H1 (cell line): ENCODE measurements at regions not wholly inside any gene's neighbourhood (a gene's known extent, or its start where the extent isn't known, plus 50 kb on each side); places are given as distances from the start of the nearest gene placed in this dataset.

Source experiments
- CTCF ChIA-PET: fragments of 300-600 bp; sonication (Branson Sonifier 250); formaldehyde crosslinking; loops from one replicate; lab custom pipeline; 2021; ENCODE audit not compliant: partially characterized antibody; lab: Charles Lee
- POLR2A ChIA-PET: fragments of 300-600 bp; sonication (Branson Sonifier 250); formaldehyde crosslinking; loops from one replicate; lab custom pipeline; 2021; ENCODE audit warnings: inconsistent platforms; ENCODE audit not compliant: partially characterized antibody; lab: Charles Lee
- DNase-seq, 2 experiments: peaks; one replicate each; pipeline versions ENCODE4 v3.0.0 to v3.0.0-alpha.2; 2010 to 2022; ENCODE audit warnings: low spot score in 2 of 2, low read depth in 1 of 2, mixed read lengths in 1 of 2
- FAIRE-seq: peaks from 2 replicates; lab custom pipeline; 2011; peaks lifted over from hg19 to GRCh38; lab: Jason Lieb, UNC
- H2AFZ ChIP-seq: 2 replicates; pipeline ENCODE4 v1.8.1; 2012; ENCODE audit warnings: low read length, inconsistent platforms
- H2AK5ac ChIP-seq: 2 replicates; pipeline ENCODE4 v1.6.1; 2013; ENCODE audit warnings: low read depth, low read length
- H2BK120ac ChIP-seq: replicated peaks from 2 replicates; pipeline ENCODE3; 2013; ENCODE audit warnings: low read depth, low read length, inconsistent platforms
- H2BK12ac ChIP-seq: 2 replicates; pipeline ENCODE4 v1.6.1; 2013; ENCODE audit warnings: low read depth, low read length
- H2BK15ac ChIP-seq: 2 replicates; pipeline ENCODE4 v1.6.1; 2013; ENCODE audit warnings: low read length
- H2BK20ac ChIP-seq: 2 replicates; pipeline ENCODE4 v1.6.1; 2013; ENCODE audit warnings: low read length
- H2BK5ac ChIP-seq: 2 replicates; pipeline ENCODE4 v1.6.1; 2013; ENCODE audit warnings: low read depth, low read length
- H3K14ac ChIP-seq: 2 replicates; pipeline ENCODE4 v1.6.1; 2013; ENCODE audit warnings: inconsistent platforms; ENCODE audit not compliant: insufficient read length
- H3K18ac ChIP-seq: 2 replicates; pipeline ENCODE4 v1.6.1; 2013; ENCODE audit warnings: low read length; ENCODE audit errors: extremely low read depth
- H3K23ac ChIP-seq: 2 replicates; pipeline ENCODE4 v1.6.1; 2013; ENCODE audit warnings: inconsistent platforms; ENCODE audit not compliant: insufficient read length
- H3K23me2 ChIP-seq: 2 replicates; pipeline ENCODE4 v1.6.1; 2013; ENCODE audit warnings: low read depth, low read length
- H3K27ac ChIP-seq: 2 replicates; pipeline ENCODE4 v1.6.1; 2011; ENCODE audit warnings: low read depth, low read length, inconsistent platforms
- H3K27me3 ChIP-seq, 4 experiments: replicated peaks in 1 of 4; 1 replicate in 1 of 4; 2 replicates in 3 of 4; pipeline versions ENCODE4 v1.6.1 to v1.8.1; 2011 to 2013; ENCODE audit warnings: low read length in 3 of 4, mild to moderate bottlenecking in 3 of 4, inconsistent platforms in 2 of 4, mixed read lengths in 2 of 4, moderate library complexity in 1 of 4; ENCODE audit not compliant: control insufficient read depth in 3 of 4, insufficient read depth in 3 of 4; ENCODE audit errors: extremely low read depth in 1 of 4
- H3K36me3 ChIP-seq, 4 experiments: 2 replicates each; pipeline versions ENCODE4 v1.6.1 to v1.8.1; 2011 to 2013; ENCODE audit warnings: mild to moderate bottlenecking in 4 of 4, low read length in 3 of 4, moderate library complexity in 2 of 4, control low read depth in 1 of 4, inconsistent platforms in 1 of 4; ENCODE audit not compliant: insufficient read depth in 4 of 4, control insufficient read depth in 2 of 4
- H3K4ac ChIP-seq: replicated peaks from 2 replicates; pipeline ENCODE3; 2013; ENCODE audit warnings: low read length, low read depth, mixed read lengths, inconsistent platforms; ENCODE audit not compliant: insufficient read length
- H3K4me1 ChIP-seq, 4 experiments: replicated peaks in 1 of 4; 1 replicate in 1 of 4; 2 replicates in 3 of 4; pipeline versions ENCODE4 v1.6.1 to v1.8.1; 2011 to 2013; ENCODE audit warnings: low read length in 3 of 4, inconsistent platforms in 2 of 4, mixed read lengths in 1 of 4; ENCODE audit not compliant: insufficient read depth in 4 of 4, control insufficient read depth in 3 of 4
- H3K4me2 ChIP-seq, 2 experiments: 2 replicates each; pipeline versions ENCODE4 v1.6.1 to v1.8.1; 2011 to 2013; ENCODE audit warnings: low read depth in 2 of 2, low read length in 2 of 2, control low read depth in 1 of 2, inconsistent platforms in 1 of 2, mild to moderate bottlenecking in 1 of 2; ENCODE audit not compliant: insufficient read depth in 1 of 2
- H3K4me3 ChIP-seq, 4 experiments: fragments of 200-600, 300-600 bp in 1 of 4; sonication (generic), shearing (Covaris generic), sonication (Bioruptor Twin) in 1 of 4; 2 replicates each; pipeline versions ENCODE4 v1.5.1 to v1.8.1; 2011 to 2016; ENCODE audit warnings: low read length in 4 of 4, low read depth in 3 of 4, control low read depth in 2 of 4, inconsistent platforms in 2 of 4, mild to moderate bottlenecking in 2 of 4, mixed read lengths in 1 of 4, moderate library complexity in 1 of 4; ENCODE audit not compliant: insufficient read depth in 2 of 4; ENCODE audit errors: extremely low read depth in 1 of 4
- H3K56ac ChIP-seq: replicated peaks from 2 replicates; pipeline ENCODE3; 2013; ENCODE audit warnings: low read depth, mild to moderate bottlenecking, mixed read lengths, low read length, inconsistent platforms; ENCODE audit not compliant: insufficient read length
- H3K79me1 ChIP-seq: 2 replicates; pipeline ENCODE4 v1.6.1; 2013; ENCODE audit warnings: low read depth, low read length, control low read depth
- H3K79me2 ChIP-seq, 2 experiments: 2 replicates each; pipeline versions ENCODE4 v1.6.1 to v1.8.1; 2012 to 2013; ENCODE audit warnings: low read length in 2 of 2, mild to moderate bottlenecking in 2 of 2, inconsistent platforms in 1 of 2; ENCODE audit not compliant: insufficient read depth in 2 of 2, control insufficient read depth in 1 of 2
- H3K9ac ChIP-seq, 4 experiments: replicated peaks in 1 of 4; 1 replicate in 1 of 4; 2 replicates in 3 of 4; pipeline versions ENCODE4 v1.6.1 to v1.8.1; 2011 to 2013; ENCODE audit warnings: low read depth in 3 of 4, low read length in 3 of 4, control low read depth in 2 of 4, mild to moderate bottlenecking in 2 of 4, moderate library complexity in 2 of 4, inconsistent platforms in 1 of 4; ENCODE audit errors: extremely low read depth in 1 of 4
- H3K9me3 ChIP-seq, 2 experiments: 2 replicates each; pipeline versions ENCODE4 v1.6.1 to v1.8.1; 2012 to 2013; ENCODE audit warnings: mild to moderate bottlenecking in 2 of 2, moderate library complexity in 2 of 2, control low read depth in 1 of 2, inconsistent platforms in 1 of 2, low read depth in 1 of 2, low read length in 1 of 2, mixed read lengths in 1 of 2; ENCODE audit not compliant: insufficient read depth in 2 of 2
- H4K20me1 ChIP-seq, 2 experiments: replicated peaks in 1 of 2; 2 replicates each; pipeline versions ENCODE3 to v1.8.1; 2011 to 2013; ENCODE audit warnings: inconsistent platforms in 2 of 2, low read length in 2 of 2, mild to moderate bottlenecking in 1 of 2; ENCODE audit not compliant: insufficient read depth in 2 of 2, control insufficient read depth in 1 of 2
- H4K5ac ChIP-seq: 2 replicates; pipeline ENCODE4 v1.6.1; 2013; ENCODE audit warnings: low read length, low read depth, mixed read lengths, inconsistent platforms; ENCODE audit not compliant: insufficient read length
- H4K8ac ChIP-seq: 2 replicates; pipeline ENCODE4 v1.8.0; 2013; ENCODE audit warnings: mild to moderate bottlenecking, moderate library complexity, low read length, inconsistent platforms; ENCODE audit not compliant: insufficient read depth; ENCODE audit errors: extremely low read depth
- H4K91ac ChIP-seq: replicated peaks from 2 replicates; pipeline ENCODE3; 2013; ENCODE audit warnings: low read length, mixed read lengths, inconsistent platforms; ENCODE audit not compliant: insufficient read length
- CEBPB ChIP-seq: IDR thresholded peaks from 2 replicates; pipeline ENCODE4 v1.6.1; 2012; ENCODE audit warnings: low read depth, low read length
- HDAC2 ChIP-seq, 2 experiments: fragments of 300-600 bp in 1 of 2; sonication (generic) in 1 of 2; IDR thresholded peaks; 2 replicates each; pipeline ENCODE4 v1.6.1; 2011 to 2012; ENCODE audit warnings: low read depth in 2 of 2, low read length in 2 of 2, mild to moderate bottlenecking in 2 of 2, moderate library complexity in 2 of 2, borderline replicate concordance in 1 of 2, inconsistent platforms in 1 of 2
- KDM4A ChIP-seq: IDR thresholded peaks from one replicate; pipeline ENCODE4 v1.7.1; 2012; ENCODE audit warnings: low read depth, mild to moderate bottlenecking, moderate library complexity, low read length, inconsistent platforms; ENCODE audit not compliant: severe bottlenecking
- TAF7 ChIP-seq: optimal IDR thresholded peaks from 2 replicates; pipeline ENCODE3; 2011; ENCODE audit warnings: low read depth, mild to moderate bottlenecking, inconsistent platforms, low read length, moderate library complexity, borderline replicate concordance
- WGBS, 2 experiments: shearing (Covaris generic) in 1 of 2; methylation state at CpG; one replicate each; pipeline versions ENCODE4 v1.1.6 to v1.1.7; 2013 to 2015; ENCODE audit warnings: low lambda C conversion rate in 2 of 2, mixed read lengths in 2 of 2, inconsistent platforms in 1 of 2, low coverage in 1 of 2, missing lambda C conversion rate in 1 of 2; ENCODE audit not compliant: insufficient replicate concordance in 2 of 2, insufficient coverage in 1 of 2, insufficient read length in 1 of 2; ENCODE audit errors: extremely low coverage in 1 of 2, missing lambda C conversion rate in 1 of 2; 5-methylcytosine and 5-hydroxymethylcytosine counted together
- TF ChIP-seq, protein P1 (sequence below): IDR thresholded peaks from 2 replicates; pipeline ENCODE4 v1.6.1; 2012; ENCODE audit warnings: inconsistent platforms

- H2BK120ac ChIP-seq: no peak overlapping the region
- no peak overlapping the region for H2BK15ac ChIP-seq
- ChIA-PET POLR2A (no interaction called here), CTCF (interaction anchor here (0.6 to 2.3 kb wide), 4 partner anchors 14 to 519 kb away, joined by 3 to 6 read pairs (median 4); no protein-coding TSS in a partner anchor)
- H3K14ac ChIP-seq: no peak overlapping the region
- no peak overlapping the region for H4K91ac ChIP-seq
- H3K79me2 ChIP-seq: no peaks in the 10 kb centered on the region
- H3K36me3 ChIP-seq: no peaks in the 10 kb centered on the region
- no peak overlapping the region for H3K23ac ChIP-seq
- H3K4me2 ChIP-seq: no peak overlapping the region
- H3K23me2 ChIP-seq: no peaks in the 10 kb centered on the region
- H3K27ac ChIP-seq: no peak overlapping the region
- no peak overlapping the region for H3K4me3 ChIP-seq
- WGBS, 2 experiments: 92% methylated on average over 8 of the region's 8 CpGs; no CpG with 5 or more reads in 1 of the 2 experiments
- no peak overlapping the region for H2BK5ac ChIP-seq
- DNase-seq (no peak), FAIRE-seq (no peak)
- no peak overlapping the region for H2BK20ac ChIP-seq
- H2AK5ac ChIP-seq: no peak overlapping the region
- peaks cover 2 to 3% of the 10 kb centered on the region in 2 experiments for H4K20me1 ChIP-seq
- no peak overlapping the region for H4K8ac ChIP-seq
- H2BK12ac ChIP-seq: no peak overlapping the region
- H4K5ac ChIP-seq: no peak overlapping the region
- H3K9me3 ChIP-seq: peaks cover 2 to 7% of the 10 kb centered on the region in 2 experiments; a peak in 2 of 4 replicates
- no peaks in the 10 kb centered on the region for H3K79me1 ChIP-seq
- no peak overlapping the region for H3K18ac ChIP-seq
- no peak overlapping the region for H3K56ac ChIP-seq
- H3K9ac ChIP-seq: no peak overlapping the region
- H3K4me1 ChIP-seq: peaks cover 0 to 4% (median 0%) of the 10 kb centered on the region in 4 experiments; a peak in 2 of 7 replicates
- peaks cover 73 to 93% (median 87%) of the 10 kb centered on the region in 4 experiments for H3K27me3 ChIP-seq
- H3K4ac ChIP-seq: no peak overlapping the region
- no peak overlapping the region for H2AFZ ChIP-seq
- TF ChIP-seq CEBPB (no peak), KDM4A (no peak), TAF7 (no peak), HDAC2 (IDR thresholded peaks at IDR 0.05; ENCODE audit: borderline replicate concordance in 1 of 2, low read depth in 2 of 2, low read length in 2 of 2) (no peak)
- TF ChIP-seq, protein P1, sequence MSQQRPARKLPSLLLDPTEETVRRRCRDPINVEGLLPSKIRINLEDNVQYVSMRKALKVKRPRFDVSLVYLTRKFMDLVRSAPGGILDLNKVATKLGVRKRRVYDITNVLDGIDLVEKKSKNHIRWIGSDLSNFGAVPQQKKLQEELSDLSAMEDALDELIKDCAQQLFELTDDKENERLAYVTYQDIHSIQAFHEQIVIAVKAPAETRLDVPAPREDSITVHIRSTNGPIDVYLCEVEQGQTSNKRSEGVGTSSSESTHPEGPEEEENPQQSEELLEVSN: no peak
These were observed 208.9 kb upstream of the FOXQ1 start for GRCh38 chr6:1103021-1103420.
